ENCODE measurements at regions not wholly inside any gene's neighbourhood (a gene's known extent, or its start where the extent isn't known, plus 50 kb on each side); places are given as distances from the start of the nearest gene placed in this dataset.

DNA sequence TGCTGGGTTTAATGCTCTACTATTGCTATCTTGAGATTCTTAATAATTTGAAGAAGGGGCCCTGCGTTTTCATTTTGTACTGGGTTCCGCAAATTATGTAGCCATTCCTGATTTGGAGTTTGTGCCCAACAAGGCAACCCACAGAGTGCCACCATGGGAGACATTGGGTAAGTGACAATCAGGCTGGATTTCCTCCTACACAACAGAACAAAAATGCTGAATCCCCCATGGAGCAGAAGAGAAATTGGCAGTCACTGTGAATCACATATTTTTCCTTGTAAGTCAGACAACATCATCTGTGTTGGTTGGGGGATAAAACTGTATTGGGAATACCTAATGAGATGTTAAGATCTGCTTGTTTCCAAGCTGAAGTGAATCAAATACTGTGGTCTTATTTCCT lies 80.9 kb downstream of the CNGA2 start:
- Histone ChIP-seq H3K9me3 (no peaks in the 10 kb centered on the region), H3K27me3 (no peaks in the 10 kb centered on the region), H3K4me1 (no peaks in the 10 kb centered on the region), H3K36me3 (no peaks in the 10 kb centered on the region), H3K27ac (no peak overlapping the region), H3K4me3 (no peak overlapping the region)
- TF ChIP-seq, protein P1, sequence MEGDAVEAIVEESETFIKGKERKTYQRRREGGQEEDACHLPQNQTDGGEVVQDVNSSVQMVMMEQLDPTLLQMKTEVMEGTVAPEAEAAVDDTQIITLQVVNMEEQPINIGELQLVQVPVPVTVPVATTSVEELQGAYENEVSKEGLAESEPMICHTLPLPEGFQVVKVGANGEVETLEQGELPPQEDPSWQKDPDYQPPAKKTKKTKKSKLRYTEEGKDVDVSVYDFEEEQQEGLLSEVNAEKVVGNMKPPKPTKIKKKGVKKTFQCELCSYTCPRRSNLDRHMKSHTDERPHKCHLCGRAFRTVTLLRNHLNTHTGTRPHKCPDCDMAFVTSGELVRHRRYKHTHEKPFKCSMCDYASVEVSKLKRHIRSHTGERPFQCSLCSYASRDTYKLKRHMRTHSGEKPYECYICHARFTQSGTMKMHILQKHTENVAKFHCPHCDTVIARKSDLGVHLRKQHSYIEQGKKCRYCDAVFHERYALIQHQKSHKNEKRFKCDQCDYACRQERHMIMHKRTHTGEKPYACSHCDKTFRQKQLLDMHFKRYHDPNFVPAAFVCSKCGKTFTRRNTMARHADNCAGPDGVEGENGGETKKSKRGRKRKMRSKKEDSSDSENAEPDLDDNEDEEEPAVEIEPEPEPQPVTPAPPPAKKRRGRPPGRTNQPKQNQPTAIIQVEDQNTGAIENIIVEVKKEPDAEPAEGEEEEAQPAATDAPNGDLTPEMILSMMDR (IDR thresholded peaks at IDR 0.05): no peak
- FAIRE-seq: no peak
- no peak for ATAC-seq
- WGBS, 2 donors: 55 to 76% methylated on average over 2 of the region's 2 CpGs
- intact Hi-C loops (cut with DNase I): no loop called here
- no peak for DNase-seq

DNA sequence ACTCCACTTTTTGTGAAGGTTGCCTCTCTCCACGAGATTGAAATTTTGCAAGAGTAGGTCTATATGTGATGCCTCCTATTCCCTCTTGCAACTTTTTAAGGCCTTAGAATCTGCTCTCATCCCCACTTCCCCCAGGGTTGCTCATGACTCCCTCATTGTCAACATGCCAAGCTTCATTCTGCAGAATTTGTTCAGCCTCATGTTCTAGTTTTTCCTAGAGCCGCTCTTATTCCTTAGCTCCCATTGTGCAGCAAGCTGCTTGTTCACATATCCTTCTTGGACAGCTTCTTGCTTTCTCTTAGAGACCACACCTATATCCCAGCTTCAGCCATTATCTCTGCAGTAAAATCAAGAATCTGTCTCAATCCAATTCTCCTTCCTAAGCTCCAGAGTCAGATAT lies 82.4 kb downstream of the CNGA2 start:
- TF ChIP-seq, protein P1 (IDR thresholded peaks at IDR 0.05): no peak
- H3K27ac ChIP-seq: no peak overlapping the region
- no peaks in the 10 kb centered on the region for H3K9me3 ChIP-seq
- DNase-seq (no peak), FAIRE-seq (no peak), ATAC-seq (no peak)
- WGBS, 2 donors: 13 to 15% methylated on average over 2 of the region's 2 CpGs
- H3K4me1 ChIP-seq: no peaks in the 10 kb centered on the region
- intact Hi-C loops (cut with DNase I): no loop called here
- no peaks in the 10 kb centered on the region for H3K36me3 ChIP-seq
- no peaks in the 10 kb centered on the region for H3K27me3 ChIP-seq
- H3K4me3 ChIP-seq: no peak overlapping the region

DNA sequence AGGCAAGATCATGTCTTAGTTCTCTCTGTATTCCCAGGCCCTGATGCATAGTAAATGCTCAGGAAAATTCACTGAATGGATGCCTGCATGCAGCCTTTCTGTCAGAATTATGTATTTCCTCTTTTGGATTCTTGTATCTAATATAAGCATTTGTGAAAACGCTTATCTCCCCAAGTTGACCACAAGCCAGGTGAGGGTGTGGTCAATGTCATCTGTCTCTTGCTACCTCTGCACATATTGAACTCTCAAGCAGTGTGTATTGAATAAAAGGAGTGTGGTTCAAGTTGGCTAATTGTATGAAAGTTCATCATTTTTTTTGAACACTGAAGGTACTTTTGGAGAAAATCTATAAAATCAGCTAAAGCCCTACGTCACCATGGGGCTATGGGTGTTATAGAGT lies 84.3 kb downstream of the CNGA2 start:
- 40 to 48% methylated on average over 2 of the region's 2 CpGs for WGBS, 2 donors
- ATAC-seq (no peak), DNase-seq (no peak), FAIRE-seq (no peak)
- intact Hi-C loops (cut with DNase I): no loop called here
- no peak overlapping the region for H3K27ac ChIP-seq
- H3K4me1 ChIP-seq: no peaks in the 10 kb centered on the region
- H3K9me3 ChIP-seq: no peaks in the 10 kb centered on the region
- no peaks in the 10 kb centered on the region for H3K36me3 ChIP-seq
- TF ChIP-seq, protein P1 (IDR thresholded peaks at IDR 0.05): no peak
- H3K4me3 ChIP-seq: no peak overlapping the region
- H3K27me3 ChIP-seq: no peaks in the 10 kb centered on the region

DNA sequence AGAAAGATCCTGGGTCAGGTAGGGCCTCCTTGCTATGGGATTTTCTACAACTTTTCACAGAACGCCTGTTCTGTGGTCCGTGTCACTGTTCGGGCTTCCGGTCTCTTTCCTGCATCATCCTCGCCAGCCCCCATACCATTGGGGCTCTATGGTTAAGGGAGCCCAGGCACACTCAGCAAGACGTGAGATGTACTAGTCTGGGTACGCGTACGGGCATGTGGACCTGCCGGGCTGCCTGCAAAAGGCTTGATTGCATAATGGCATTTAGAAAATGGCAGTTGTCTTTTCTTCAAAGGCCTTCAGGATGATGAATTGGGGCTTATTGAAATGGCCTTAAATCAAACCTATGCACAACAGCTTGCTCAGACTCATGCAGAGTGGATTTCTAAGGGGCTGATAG lies 86.7 kb downstream of the CNGA2 start:
- no peaks in the 10 kb centered on the region for H3K9me3 ChIP-seq
- no peak for FAIRE-seq
- 69 to 80% methylated on average over 10 of the region's 10 CpGs for WGBS, 2 donors

DNA sequence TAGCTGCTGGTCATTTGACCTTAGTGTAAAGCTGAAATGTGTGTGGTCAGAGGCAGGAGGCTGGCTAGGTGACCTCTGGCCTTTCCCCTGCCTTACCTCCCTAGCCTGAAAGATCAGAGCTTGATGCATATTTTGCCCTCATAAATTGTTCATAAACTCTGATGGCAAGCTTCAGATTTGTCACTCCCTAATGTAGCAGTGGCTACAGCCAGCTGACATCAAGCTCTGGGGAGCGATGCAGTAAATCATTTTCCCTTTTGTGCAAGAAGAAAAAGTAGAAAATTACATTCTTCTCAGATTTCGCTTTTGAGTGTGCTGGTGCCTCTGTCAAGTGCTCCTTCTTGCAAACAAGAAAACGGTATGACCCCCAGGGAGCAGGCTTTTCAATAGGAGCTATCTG lies 87.7 kb upstream of the MAGEA4 start:
- FAIRE-seq (no peak), ATAC-seq (no peak), DNase-seq (no peak)
- no peak overlapping the region for H3K4me3 ChIP-seq
- no peaks in the 10 kb centered on the region for H3K9me3 ChIP-seq
- intact Hi-C loops (cut with DNase I): no loop called here
- no peaks in the 10 kb centered on the region for H3K36me3 ChIP-seq
- WGBS, 2 donors: 58 to 60% methylated on average over 3 of the region's 3 CpGs
- H3K27me3 ChIP-seq: no peaks in the 10 kb centered on the region
- no peak overlapping the region for H3K27ac ChIP-seq
- TF ChIP-seq, protein P1 (IDR thresholded peaks at IDR 0.05): no peak
- no peaks in the 10 kb centered on the region for H3K4me1 ChIP-seq

More for the DNA sequence above, 86.7 kb downstream of the CNGA2 start:
- H3K27ac ChIP-seq: no peak overlapping the region
- TF ChIP-seq, protein P1 (IDR thresholded peaks at IDR 0.05): no peak
- no peaks in the 10 kb centered on the region for H3K4me1 ChIP-seq
- no peak overlapping the region for H3K4me3 ChIP-seq
- no peaks in the 10 kb centered on the region for H3K36me3 ChIP-seq
- DNase-seq (no peak), ATAC-seq (no peak)
- H3K27me3 ChIP-seq: no peaks in the 10 kb centered on the region
- intact Hi-C loops (cut with DNase I): no loop called here

All from pancreas (tissue), 10 donors.